Activated CD8-positive, alpha-beta T cell treated with anti-CD3 and anti-CD28 coated beads, Interleukin-2, amount 10 ng/mL, durations not matched to agents 7 days and 5 days (primary cell): ENCODE measurements at regions not wholly inside any gene's neighbourhood (a gene's known extent, or its start where the extent isn't known, plus 50 kb on each side); places are given as distances from the start of the nearest gene placed in this dataset.

ENCODE experiments used
- ATAC-seq: fragments of 150-1000 bp; cut with Tn5 transposase; one replicate; pipeline ENCODE4 v1.10.0; 2021; ENCODE audit warnings: moderate library complexity
- CTCF ChIA-PET: fragments of 350-600 bp; sonication (Branson Sonifier 250); formaldehyde crosslinking; loops from one replicate; lab custom pipeline; 2021; ENCODE audit warnings: antibody characterized with exemption; lab: Charles Lee
- POLR2A ChIA-PET: fragments of 350-600 bp; sonication (Branson Sonifier 250); formaldehyde crosslinking; loops from one replicate; lab custom pipeline; 2021; ENCODE audit warnings: antibody characterized with exemption; lab: Charles Lee
- DNase-seq: peaks from one replicate; pipeline ENCODE4 v3.0.0-alpha.2; 2020
- H3K27ac Mint-ChIP-seq: one replicate; pipeline ENCODE4 v1.8.0; 2021; ENCODE audit warnings: mild to moderate bottlenecking, mixed read lengths
- H3K27me3 Mint-ChIP-seq: one replicate; pipeline ENCODE4 v1.8.0; 2021; ENCODE audit warnings: low read depth, mixed read lengths
- H3K36me3 Mint-ChIP-seq: one replicate; pipeline ENCODE4 v1.8.0; 2021; ENCODE audit warnings: low read depth, mixed read lengths
- H3K4me1 Mint-ChIP-seq: one replicate; pipeline ENCODE4 v1.8.0; 2021; ENCODE audit warnings: low read depth, mixed read lengths
- H3K4me3 Mint-ChIP-seq: one replicate; pipeline ENCODE4 v1.8.0; 2021; ENCODE audit warnings: mild to moderate bottlenecking, mixed read lengths
- H3K9me3 Mint-ChIP-seq: one replicate; pipeline ENCODE4 v1.8.0; 2022; ENCODE audit warnings: mixed read lengths; ENCODE audit not compliant: insufficient read depth

GRCh38 chr7:116429986-116430619, 69.4 kb upstream of the CAV2 start:
- no peak overlapping the region for H3K4me3 Mint-ChIP-seq
- ChIA-PET CTCF (no interaction called here), POLR2A (no interaction called here)
- H3K4me1 Mint-ChIP-seq = no peaks in the 10 kb centered on the region
- H3K27ac Mint-ChIP-seq = no peak overlapping the region
- DNase-seq (no peak), ATAC-seq (no peak)
- H3K9me3 Mint-ChIP-seq = no peaks in the 10 kb centered on the region
- H3K27me3 Mint-ChIP-seq = peaks cover 7% of the 10 kb centered on the region
- no peaks in the 10 kb centered on the region for H3K36me3 Mint-ChIP-seq

- no peak overlapping the region for H3K27ac Mint-ChIP-seq
- DNase-seq = no peak
- no peaks in the 10 kb centered on the region for H3K36me3 Mint-ChIP-seq
- CTCF ChIA-PET = no interaction called here
- no peaks in the 10 kb centered on the region for H3K9me3 Mint-ChIP-seq
- H3K4me3 Mint-ChIP-seq = no peak overlapping the region
- peaks cover 7% of the 10 kb centered on the region for H3K27me3 Mint-ChIP-seq
- ATAC-seq = no peak
- POLR2A ChIA-PET = no interaction called here
- H3K4me1 Mint-ChIP-seq = no peaks in the 10 kb centered on the region
Observed at GRCh38 chr7:116431787-116432526, 67.6 kb upstream of the CAV2 start.

DNA sequence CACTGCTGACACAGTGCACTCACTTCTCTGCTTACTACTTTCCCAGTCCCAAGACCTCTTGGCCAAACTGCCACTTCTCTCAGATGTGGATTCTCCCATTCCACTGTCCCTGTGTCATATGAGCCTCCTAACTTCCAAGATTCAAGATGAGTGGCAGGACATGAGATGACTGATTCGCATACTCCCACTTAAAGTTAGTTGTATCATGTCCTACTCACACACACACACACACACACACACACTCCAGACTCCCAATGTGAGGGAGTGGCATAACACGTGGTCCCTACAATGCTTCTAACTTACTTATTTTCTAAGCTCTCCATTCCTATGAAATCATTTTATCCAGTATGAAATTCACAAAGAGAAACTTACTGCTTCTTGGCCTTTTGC, 67.0 kb upstream of the CAV2 start:
- no peaks in the 10 kb centered on the region for H3K9me3 Mint-ChIP-seq
- DNase-seq (no peak), ATAC-seq (no peak)
- H3K36me3 Mint-ChIP-seq = no peaks in the 10 kb centered on the region
- H3K27ac Mint-ChIP-seq = no peak overlapping the region
- CTCF ChIA-PET = no interaction called here
- no peaks in the 10 kb centered on the region for H3K4me1 Mint-ChIP-seq
- H3K27me3 Mint-ChIP-seq = peaks cover 7% of the 10 kb centered on the region
- POLR2A ChIA-PET = no interaction called here
- H3K4me3 Mint-ChIP-seq = no peak overlapping the region

- H3K27ac Mint-ChIP-seq = no peak overlapping the region
- peaks cover 7% of the 10 kb centered on the region for H3K27me3 Mint-ChIP-seq
- H3K4me1 Mint-ChIP-seq = no peaks in the 10 kb centered on the region
- no peaks in the 10 kb centered on the region for H3K36me3 Mint-ChIP-seq
- ATAC-seq = no peak
- CTCF ChIA-PET = no interaction called here
- no peak for DNase-seq
- POLR2A ChIA-PET = no interaction called here
- H3K4me3 Mint-ChIP-seq = no peak overlapping the region
- no peaks in the 10 kb centered on the region for H3K9me3 Mint-ChIP-seq
Observed at GRCh38 chr7:116433246-116433645, 66.3 kb upstream of the CAV2 start.

DNA sequence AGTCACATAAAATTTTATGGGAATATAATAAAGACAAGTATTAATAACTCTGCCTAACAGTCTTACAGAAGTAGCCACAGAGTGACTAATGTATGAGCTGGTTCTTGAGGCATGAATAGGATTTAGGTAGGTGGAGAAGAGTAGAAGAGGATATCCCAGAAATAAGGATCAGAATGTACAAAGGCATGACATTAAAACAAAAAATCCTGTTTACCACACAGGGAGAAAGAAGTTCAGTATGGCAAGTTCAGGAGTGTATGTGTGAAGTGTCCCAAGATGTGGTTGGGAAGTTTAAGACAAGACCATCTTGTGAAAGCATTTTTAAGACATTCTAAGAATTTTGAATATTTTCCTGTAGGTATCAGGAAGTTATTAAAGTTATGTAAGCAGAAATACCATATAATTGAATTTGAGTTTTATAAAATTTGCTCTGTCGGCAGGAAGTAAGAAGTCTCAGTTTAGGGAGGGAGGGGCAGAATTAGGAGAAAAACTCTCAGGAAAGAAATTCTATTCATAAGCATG, 64.7 kb upstream of the CAV2 start:
- POLR2A ChIA-PET = no interaction called here

GRCh38 chr7:116436305-116436826, 63.2 kb upstream of the CAV2 start:
- H3K36me3 Mint-ChIP-seq = no peaks in the 10 kb centered on the region
- no peaks in the 10 kb centered on the region for H3K9me3 Mint-ChIP-seq
- H3K27ac Mint-ChIP-seq = no peak overlapping the region
- ATAC-seq (no peak), DNase-seq (no peak)
- H3K4me1 Mint-ChIP-seq = no peaks in the 10 kb centered on the region
- peaks cover 7% of the 10 kb centered on the region for H3K27me3 Mint-ChIP-seq
- no peak overlapping the region for H3K4me3 Mint-ChIP-seq
- CTCF ChIA-PET = interaction anchor here (0.8 kb wide), 1 partner anchor 105 kb away, joined by 3 read pairs; no protein-coding TSS in a partner anchor
- POLR2A ChIA-PET = no interaction called here

More for the DNA sequence above, 64.7 kb upstream of the CAV2 start:
- no peaks in the 10 kb centered on the region for H3K4me1 Mint-ChIP-seq
- ATAC-seq (no peak), DNase-seq (no peak)
- H3K4me3 Mint-ChIP-seq = no peak overlapping the region
- H3K36me3 Mint-ChIP-seq = no peaks in the 10 kb centered on the region
- CTCF ChIA-PET = no interaction called here
- H3K27me3 Mint-ChIP-seq = peaks cover 7% of the 10 kb centered on the region
- no peaks in the 10 kb centered on the region for H3K9me3 Mint-ChIP-seq
- no peak overlapping the region for H3K27ac Mint-ChIP-seq

- no peaks in the 10 kb centered on the region for H3K36me3 Mint-ChIP-seq
- no peak overlapping the region for H3K27ac Mint-ChIP-seq
- H3K9me3 Mint-ChIP-seq = no peaks in the 10 kb centered on the region
- no peak for ATAC-seq
- ChIA-PET CTCF (interaction anchor here (1.4 kb wide), 1 partner anchor 94 kb away, joined by 3 read pairs; no protein-coding TSS in a partner anchor), POLR2A (no interaction called here)
- DNase-seq = no peak
- H3K27me3 Mint-ChIP-seq = peaks cover 2% of the 10 kb centered on the region
- no peak overlapping the region for H3K4me3 Mint-ChIP-seq
- no peaks in the 10 kb centered on the region for H3K4me1 Mint-ChIP-seq
Observed at GRCh38 chr7:116438267-116438666, 61.3 kb upstream of the CAV2 start.

- ChIA-PET POLR2A (no interaction called here), CTCF (interaction anchor here (1.4 kb wide), 1 partner anchor 93 kb away, joined by 3 read pairs; no protein-coding TSS in a partner anchor)
- DNase-seq = no peak
- Mint-ChIP-seq H3K36me3 (no peaks in the 10 kb centered on the region), H3K4me1 (no peaks in the 10 kb centered on the region), H3K4me3 (no peak overlapping the region), H3K27me3 (no peaks in the 10 kb centered on the region), H3K9me3 (no peaks in the 10 kb centered on the region), H3K27ac (no peak overlapping the region)
- no peak for ATAC-seq
Observed at GRCh38 chr7:116439005-116439404, 60.5 kb upstream of the CAV2 start.

- ATAC-seq = no peak
- ChIA-PET POLR2A (no interaction called here), CTCF (no interaction called here)
- H3K4me1 Mint-ChIP-seq = no peaks in the 10 kb centered on the region
- no peaks in the 10 kb centered on the region for H3K36me3 Mint-ChIP-seq
- peaks cover 1% of the 10 kb centered on the region for H3K27me3 Mint-ChIP-seq
- no peak overlapping the region for H3K4me3 Mint-ChIP-seq
- no peaks in the 10 kb centered on the region for H3K9me3 Mint-ChIP-seq
- no peak overlapping the region for H3K27ac Mint-ChIP-seq
- no peak for DNase-seq
Observed at GRCh38 chr7:116439841-116440549, 59.5 kb upstream of the CAV2 start.

- ChIA-PET CTCF (no interaction called here), POLR2A (no interaction called here)
- Mint-ChIP-seq H3K9me3 (no peaks in the 10 kb centered on the region), H3K4me1 (no peaks in the 10 kb centered on the region), H3K4me3 (no peak overlapping the region), H3K27ac (no peak overlapping the region), H3K27me3 (peaks cover 1% of the 10 kb centered on the region), H3K36me3 (no peaks in the 10 kb centered on the region)
- ATAC-seq = no peak
- DNase-seq = no peak
Observed at GRCh38 chr7:116441534-116441933, 58.0 kb upstream of the CAV2 start.

DNA sequence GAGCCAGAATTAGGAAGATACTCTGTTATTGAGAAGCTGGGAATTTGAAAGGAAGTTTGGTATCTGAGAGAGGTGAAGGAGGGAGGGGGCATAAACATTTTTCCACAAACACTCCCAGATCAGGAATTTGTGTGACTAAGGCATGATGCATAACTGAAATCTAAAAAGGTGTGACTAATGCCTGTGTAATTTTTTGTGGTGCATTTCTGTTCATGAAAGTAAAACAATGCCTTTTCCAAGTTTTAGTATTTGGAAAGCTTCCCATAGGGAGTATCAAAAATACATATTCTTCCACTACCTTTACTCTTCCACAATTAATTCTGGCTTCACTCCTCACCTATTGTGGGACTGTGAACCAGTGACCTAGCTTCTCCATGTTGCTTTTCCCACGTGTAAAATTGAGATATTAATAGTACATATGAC, 56.4 kb upstream of the CAV2 start:
- POLR2A ChIA-PET = no interaction called here
- Mint-ChIP-seq H3K27me3 (peaks cover 1% of the 10 kb centered on the region), H3K9me3 (no peaks in the 10 kb centered on the region), H3K4me1 (no peaks in the 10 kb centered on the region), H3K27ac (no peak overlapping the region), H3K36me3 (no peaks in the 10 kb centered on the region), H3K4me3 (no peak overlapping the region)
- DNase-seq = no peak
- CTCF ChIA-PET = no interaction called here
- ATAC-seq = no peak

GRCh38 chr7:116443646-116444045, 55.9 kb upstream of the CAV2 start:
- H3K4me3 Mint-ChIP-seq = no peak overlapping the region
- POLR2A ChIA-PET = no interaction called here
- CTCF ChIA-PET = no interaction called here

More at GRCh38 chr7:116443646-116444045, 55.9 kb upstream of the CAV2 start:
- Mint-ChIP-seq H3K9me3 (no peaks in the 10 kb centered on the region), H3K27ac (no peak overlapping the region), H3K4me1 (no peaks in the 10 kb centered on the region), H3K27me3 (peaks cover 1% of the 10 kb centered on the region), H3K36me3 (no peaks in the 10 kb centered on the region)
- no peak for ATAC-seq
- DNase-seq = no peak
